ENCODE measurements at regions not wholly inside any gene's neighbourhood (a gene's known extent, or its start where the extent isn't known, plus 50 kb on each side); places are given as distances from the start of the nearest gene placed in this dataset.
A peak's percentile ranks its signal among the peaks of the same experiment; 100 is the strongest.

- H3K4me1 ChIP-seq (ENCODE audit: control insufficient read depth in 4 of 4, insufficient read depth in 4 of 4, low read length in 3 of 4): no peaks in the 10 kb centered on the region
- no peak overlapping the region for H3K4me3 ChIP-seq (ENCODE audit: low read depth in 1 of 3, low read length in 3 of 3)
- no peak overlapping the region for H3K9ac ChIP-seq (ENCODE audit: low read depth in 1 of 2, low read length in 2 of 2)
- TF ChIP-seq HNF4G (IDR thresholded peaks at IDR 0.05) (no peak), YY1 (IDR thresholded peaks at IDR 0.05) (no peak), CTCF (IDR thresholded peaks at IDR 0.05; ENCODE audit: low read depth, low read length, missing input control) (peak; percentile 11), RXRA (IDR thresholded peaks at IDR 0.05) (no peak), FOXA2 (IDR thresholded peaks at IDR 0.05) (no peak)
- H3K36me3 ChIP-seq (ENCODE audit: control insufficient read depth in 4 of 4, insufficient read depth in 3 of 4, low read depth in 1 of 4, low read length in 3 of 4): no peaks in the 10 kb centered on the region
- H3K9me3 ChIP-seq (ENCODE audit: control insufficient read depth in 4 of 4, low read length in 3 of 4): peaks cover 0 to 2% (median under 1%) of the 10 kb centered on the region in 4 donors
- no peaks in the 10 kb centered on the region for H3K27me3 ChIP-seq (ENCODE audit: control insufficient read depth in 4 of 4, insufficient read depth in 4 of 4, low read length in 3 of 4)
- H3K27ac ChIP-seq (ENCODE audit: low read depth in 1 of 2, low read length in 2 of 2): no peak overlapping the region
- DNase-seq (ENCODE audit: low spot score): no peak
Measured at GRCh38 chr1:30353637-30354036, 369.7 kb downstream of the MATN1 start.

- Histone ChIP-seq H3K4me3 (ENCODE audit: low read depth in 1 of 3, low read length in 3 of 3) (no peak overlapping the region), H3K9me3 (ENCODE audit: control insufficient read depth in 4 of 4, low read length in 3 of 4) (peaks cover 0 to 4% (median 1%) of the 10 kb centered on the region in 4 donors), H3K4me1 (ENCODE audit: control insufficient read depth in 4 of 4, insufficient read depth in 4 of 4, low read length in 3 of 4) (no peaks in the 10 kb centered on the region), H3K9ac (ENCODE audit: low read depth in 1 of 2, low read length in 2 of 2) (no peak overlapping the region), H3K27ac (ENCODE audit: low read depth in 1 of 2, low read length in 2 of 2) (no peak overlapping the region), H3K27me3 (ENCODE audit: control insufficient read depth in 4 of 4, insufficient read depth in 4 of 4, low read length in 3 of 4) (peaks cover 0 to 3% (median 0%) of the 10 kb centered on the region in 4 donors), H3K36me3 (ENCODE audit: control insufficient read depth in 4 of 4, insufficient read depth in 3 of 4, low read depth in 1 of 4, low read length in 3 of 4) (no peaks in the 10 kb centered on the region)
- TF ChIP-seq JUND (IDR thresholded peaks at IDR 0.05) (no peak), TAF1 (conservative IDR thresholded peaks at IDR 0.05) (no peak), RXRA (IDR thresholded peaks at IDR 0.05) (no peak), CTCF (IDR thresholded peaks at IDR 0.05; ENCODE audit: low read depth, low read length, missing input control) (no peak), YY1 (IDR thresholded peaks at IDR 0.05) (no peak), FOXA1 (IDR thresholded peaks at IDR 0.05) (no peak), HNF4A (conservative IDR thresholded peaks at IDR 0.05) (no peak), GABPA (IDR thresholded peaks at IDR 0.05 in 1 of 2, conservative IDR thresholded peaks at IDR 0.05 in 1 of 2) (no peak), ATF3 (IDR thresholded peaks at IDR 0.05) (no peak), SP1 (IDR thresholded peaks at IDR 0.05) (no peak), HNF4G (IDR thresholded peaks at IDR 0.05) (no peak), FOXA2 (IDR thresholded peaks at IDR 0.05) (no peak), MAX (IDR thresholded peaks at IDR 0.05) (no peak), EGR1 (IDR thresholded peaks at IDR 0.05; ENCODE audit: low read depth in 2 of 2) (no peak), ZBTB33 (IDR thresholded peaks at IDR 0.05) (no peak), RAD21 (IDR thresholded peaks at IDR 0.05) (no peak), NR2F2 (IDR thresholded peaks at IDR 0.05) (no peak), REST (IDR thresholded peaks at IDR 0.05) (no peak)
- DNase-seq (ENCODE audit: low spot score): no peak
- 92% methylated on average over 2 of the region's 2 CpGs for WGBS
Measured at GRCh38 chr1:30348147-30348546, 375.2 kb downstream of the MATN1 start.
